A549 (cell line): ENCODE measurements at regions not wholly inside any gene's neighbourhood (a gene's known extent, or its start where the extent isn't known, plus 50 kb on each side); places are given as distances from the start of the nearest gene placed in this dataset.

Experiments
- CBX8 ChIP-seq: fragments of 200-600 bp; sonication (generic); IDR thresholded peaks from 2 replicates; pipeline ENCODE4 v1.6.1; 2016
- CTCF ChIP-seq: fragments of >200 bp; sonication (Bioruptor Twin); formaldehyde crosslinking; IDR thresholded peaks from 3 replicates; pipeline ENCODE4 v1.5.1; 2016
- EHMT2 ChIP-seq: fragments of 200-600 bp; sonication (generic); IDR thresholded peaks from 2 replicates; pipeline ENCODE4 v1.6.1; 2016; ENCODE audit warnings: antibody characterized with exemption, low read depth, mild to moderate bottlenecking, moderate library complexity
- EP300 ChIP-seq, 2 experiments: fragments of >200 bp; sonication (Bioruptor Twin); formaldehyde crosslinking; IDR thresholded peaks; 2 replicates in 1 of 2; 3 replicates in 1 of 2; pipeline ENCODE4 v1.6.1; 2016 to 2017
- HMGXB4 ChIP-seq: fragments of 250-450 bp; sonication (Bioruptor Pico); IDR thresholded peaks from 2 replicates; pipeline ENCODE4 v1.5.0; 2021; ENCODE audit warnings: mild to moderate bottlenecking, moderate library complexity, borderline replicate concordance
- HOXA7 ChIP-seq: fragments of 250-450 bp; sonication (Bioruptor Pico); IDR thresholded peaks from 2 replicates; pipeline ENCODE4 v1.5.0; 2020; ENCODE audit warnings: mild to moderate bottlenecking, moderate library complexity
- JUN ChIP-seq, 2 experiments: fragments of >200 bp; sonication (Bioruptor Twin); formaldehyde crosslinking; IDR thresholded peaks; 2 replicates in 1 of 2; 3 replicates in 1 of 2; pipeline ENCODE4 v1.6.1; 2016 to 2017
- JUNB ChIP-seq: fragments of >200 bp; sonication (Bioruptor Twin); formaldehyde crosslinking; IDR thresholded peaks from 2 replicates; pipeline ENCODE4 v1.6.1; 2016
- POLR2A ChIP-seq: IDR thresholded peaks from 2 replicates; pipeline ENCODE4 v1.6.1; 2012; ENCODE audit warnings: mild to moderate bottlenecking, low read length
- RCOR1 ChIP-seq: fragments of 150-350 bp; IDR thresholded peaks from 2 replicates; pipeline ENCODE4 v1.6.1; 2014; ENCODE audit warnings: antibody characterized with exemption, low read length, low read depth
- SMC3 ChIP-seq: fragments of >200 bp; sonication (Bioruptor Twin); formaldehyde crosslinking; IDR thresholded peaks from 3 replicates; pipeline ENCODE4 v1.6.1; 2018; ENCODE audit warnings: inconsistent platforms
- SREBF2 ChIP-seq: fragments of 450-650 bp; IDR thresholded peaks from 2 replicates; pipeline ENCODE4 v1.6.1; 2014; ENCODE audit warnings: mild to moderate bottlenecking, moderate library complexity
- TFCP2L1 ChIP-seq: fragments of 250-450 bp; sonication (Bioruptor Pico); IDR thresholded peaks from 2 replicates; pipeline ENCODE4 v1.5.0; 2021; ENCODE audit warnings: mild to moderate bottlenecking
- TF ChIP-seq, protein P1 (sequence below): IDR thresholded peaks from 2 replicates; pipeline ENCODE4 v1.6.1; 2012

DNA sequence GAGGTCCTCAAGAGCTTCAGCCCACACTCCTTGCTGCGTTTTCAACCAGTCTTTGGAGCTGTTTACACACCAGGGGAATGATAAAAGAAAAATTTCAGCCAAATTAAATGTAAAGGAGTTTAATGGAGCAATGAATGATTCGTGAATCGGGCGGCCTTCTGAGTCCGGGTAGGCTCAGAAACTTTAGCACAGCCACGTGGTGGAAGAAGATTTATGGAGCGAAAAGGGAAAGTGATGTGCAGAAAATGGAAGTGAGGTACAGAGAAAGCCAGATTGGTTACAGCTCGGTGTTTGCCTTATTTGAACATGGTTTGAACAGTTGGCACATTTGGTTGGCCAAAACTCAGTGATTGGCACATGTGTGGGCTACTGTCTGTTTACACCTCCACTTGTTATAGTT lies 305.4 kb downstream of the MAF start:
- TF ChIP-seq JUNB (no peak), RCOR1 (no peak), CTCF (no peak), HOXA7 (CRISPR knock-in tag) (no peak), HMGXB4 (CRISPR knock-in tag) (no peak), EHMT2 (no peak), TFCP2L1 (CRISPR knock-in tag) (no peak), POLR2A (no peak), EP300 (IDR thresholded peaks at IDR 0.05) (no peak), CBX8 (no peak), SMC3 (no peak), JUN (IDR thresholded peaks at IDR 0.05) (no peak), SREBF2 (no peak)
- TF ChIP-seq, protein P1, sequence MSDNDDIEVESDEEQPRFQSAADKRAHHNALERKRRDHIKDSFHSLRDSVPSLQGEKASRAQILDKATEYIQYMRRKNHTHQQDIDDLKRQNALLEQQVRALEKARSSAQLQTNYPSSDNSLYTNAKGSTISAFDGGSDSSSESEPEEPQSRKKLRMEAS: no peak
